ENCODE measurements at regions not wholly inside any gene's neighbourhood (a gene's known extent, or its start where the extent isn't known, plus 50 kb on each side); places are given as distances from the start of the nearest gene placed in this dataset.
"Not testable (repeated sequence)": the region's sequence is repeated elsewhere in the genome, so short reads cannot be mapped to it uniquely, and the experiment has no call there.

GRCh38 chr16:8055761-8056160, 534.5 kb downstream of the TMEM114 start:
- no peak for DNase-seq (ENCODE audit: low spot score)

- DNase-seq (ENCODE audit: low spot score): no peak
Measured at GRCh38 chr16:8053437-8053836, 536.9 kb downstream of the TMEM114 start.

GRCh38 chr16:8048433-8048832, 541.9 kb downstream of the TMEM114 start:
- DNase-seq (ENCODE audit: low spot score): no peak

- DNase-seq (ENCODE audit: low spot score): no peak
Measured at GRCh38 chr16:8047736-8048135, 542.6 kb downstream of the TMEM114 start.

- no peak for DNase-seq (ENCODE audit: low spot score)
Measured at GRCh38 chr16:8044796-8045195, 545.5 kb downstream of the TMEM114 start.

GRCh38 chr16:8032406-8032805, 557.9 kb downstream of the TMEM114 start:
- DNase-seq (ENCODE audit: low spot score): no peak

GRCh38 chr16:8030004-8030403, 560.3 kb downstream of the TMEM114 start:
- DNase-seq (ENCODE audit: low spot score): not testable (repeated sequence)

GRCh38 chr16:8026450-8026849, 563.9 kb downstream of the TMEM114 start:
- no peak for DNase-seq (ENCODE audit: low spot score)

- no peak for DNase-seq (ENCODE audit: low spot score)
Measured at GRCh38 chr16:8023326-8023725, 567.0 kb downstream of the TMEM114 start.

GRCh38 chr16:8005096-8005860, 585.0 kb downstream of the TMEM114 start:
- no peak for DNase-seq (ENCODE audit: low spot score)

GRCh38 chr16:7998789-7999453, 591.4 kb downstream of the TMEM114 start:
- no peak for DNase-seq (ENCODE audit: low spot score)

- no peak for DNase-seq (ENCODE audit: low spot score)
Measured at GRCh38 chr16:7997966-7998365, 592.3 kb downstream of the TMEM114 start.

GRCh38 chr16:7992616-7993015, 597.7 kb downstream of the TMEM114 start:
- DNase-seq (ENCODE audit: low spot score): no peak

GRCh38 chr16:7990626-7991260, 599.6 kb downstream of the TMEM114 start:
- DNase-seq (ENCODE audit: low spot score): no peak

GRCh38 chr16:7983676-7984075, 606.6 kb downstream of the TMEM114 start:
- DNase-seq (ENCODE audit: low spot score): no peak

GRCh38 chr16:7980133-7980483, 610.2 kb downstream of the TMEM114 start:
- no peak for DNase-seq (ENCODE audit: low spot score)

- no peak for DNase-seq (ENCODE audit: low spot score)
Measured at GRCh38 chr16:7979448-7980132, 610.7 kb downstream of the TMEM114 start.

GRCh38 chr16:7976563-7976962, 613.7 kb downstream of the TMEM114 start:
- no peak for DNase-seq (ENCODE audit: low spot score)

- no peak for DNase-seq (ENCODE audit: low spot score)
Measured at GRCh38 chr16:7976125-7976524, 614.2 kb downstream of the TMEM114 start.

- DNase-seq (ENCODE audit: low spot score): no peak
Measured at GRCh38 chr16:7967996-7968509, 622.3 kb downstream of the TMEM114 start.

- no peak for DNase-seq (ENCODE audit: low spot score)
Measured at GRCh38 chr16:7964744-7965143, 625.6 kb downstream of the TMEM114 start.

- DNase-seq (ENCODE audit: low spot score): no peak
Measured at GRCh38 chr16:7964167-7964566, 626.1 kb downstream of the TMEM114 start.

All from germinal center (tissue), 1 donor.